Peyer's patch (tissue), 4 donors: ENCODE measurements at regions not wholly inside any gene's neighbourhood (a gene's known extent, or its start where the extent isn't known, plus 50 kb on each side); places are given as distances from the start of the nearest gene placed in this dataset.

Experiments
- DNase-seq, 3 donors: peaks; one replicate each; pipeline ENCODE4 v3.0.0-alpha.2; 2017 to 2019
- H3K27ac ChIP-seq, 4 donors: fragments of 200-600 bp; sonication (generic); one replicate each; pipeline ENCODE4 v1.5.1; 2016 to 2019
- H3K27me3 ChIP-seq, 2 donors: fragments of 200-600 bp; sonication (generic); one replicate each; pipeline ENCODE4 v1.5.1; 2019
- H3K36me3 ChIP-seq, 3 donors: fragments of 200-600 bp; sonication (generic); one replicate each; pipeline ENCODE4 v1.5.1; 2016 to 2019
- H3K4me1 ChIP-seq, 4 donors: fragments of 200-600 bp; sonication (generic); one replicate each; pipeline ENCODE4 v1.5.1; 2016 to 2019
- H3K4me3 ChIP-seq, 4 donors: fragments of 200-600 bp; sonication (generic); 1 replicate in 3 of 4; 2 replicates in 1 of 4; pipeline ENCODE4 v1.5.1; 2016 to 2019; ENCODE audit warnings: mild to moderate bottlenecking in 1 of 4
- H3K9me3 ChIP-seq, 4 donors: fragments of 200-600 bp; sonication (generic); one replicate each; pipeline ENCODE4 v1.5.1; 2016 to 2019; ENCODE audit warnings: mild to moderate bottlenecking in 1 of 4
- POLR2A ChIP-seq, 2 donors: fragments of 450-650 bp; IDR thresholded peaks; one replicate each; pipeline ENCODE4 v1.5.1; 2017; ENCODE audit warnings: antibody characterized with exemption in 2 of 2, mild to moderate bottlenecking in 2 of 2, moderate library complexity in 2 of 2
- TF ChIP-seq, protein P1 (sequence below), 6 experiments: fragments of 450-650 bp in 4 of 6; fragments of 200-600 bp in 2 of 6; sonication (generic) in 1 of 6; IDR thresholded peaks; one replicate each; pipeline ENCODE4 v1.5.1; 2017 to 2019; ENCODE audit warnings: antibody characterized with exemption in 6 of 6, mild to moderate bottlenecking in 3 of 6, moderate library complexity in 1 of 6

DNA sequence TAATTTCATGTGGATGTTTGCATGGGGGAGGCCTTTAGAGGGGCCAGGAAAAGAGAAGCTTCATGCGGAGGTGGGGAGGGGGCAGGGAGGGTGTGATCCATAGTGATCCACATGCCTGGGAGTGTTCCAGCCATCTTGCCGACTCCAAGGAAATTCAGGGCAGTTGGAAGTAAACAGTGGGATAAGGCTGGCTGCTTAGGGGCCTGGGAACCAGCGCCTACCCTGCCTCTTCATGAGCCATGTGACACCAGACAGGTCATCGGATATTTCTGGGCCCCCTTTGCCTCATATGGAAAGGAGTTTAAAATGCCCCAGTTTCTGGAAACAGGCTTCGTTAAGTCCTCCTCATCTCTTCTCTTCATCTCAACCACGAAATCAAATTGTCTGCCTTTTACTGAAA, 983.2 kb downstream of the BCL11B start:
- no peak for DNase-seq
- Histone ChIP-seq H3K36me3 (no peaks in the 10 kb centered on the region), H3K27me3 (no peaks in the 10 kb centered on the region), H3K4me1 (no peaks in the 10 kb centered on the region), H3K27ac (no peak overlapping the region), H3K4me3 (no peak overlapping the region), H3K9me3 (no peaks in the 10 kb centered on the region)
- TF ChIP-seq POLR2A (IDR thresholded peaks at IDR 0.05): no peak
- TF ChIP-seq, protein P1, sequence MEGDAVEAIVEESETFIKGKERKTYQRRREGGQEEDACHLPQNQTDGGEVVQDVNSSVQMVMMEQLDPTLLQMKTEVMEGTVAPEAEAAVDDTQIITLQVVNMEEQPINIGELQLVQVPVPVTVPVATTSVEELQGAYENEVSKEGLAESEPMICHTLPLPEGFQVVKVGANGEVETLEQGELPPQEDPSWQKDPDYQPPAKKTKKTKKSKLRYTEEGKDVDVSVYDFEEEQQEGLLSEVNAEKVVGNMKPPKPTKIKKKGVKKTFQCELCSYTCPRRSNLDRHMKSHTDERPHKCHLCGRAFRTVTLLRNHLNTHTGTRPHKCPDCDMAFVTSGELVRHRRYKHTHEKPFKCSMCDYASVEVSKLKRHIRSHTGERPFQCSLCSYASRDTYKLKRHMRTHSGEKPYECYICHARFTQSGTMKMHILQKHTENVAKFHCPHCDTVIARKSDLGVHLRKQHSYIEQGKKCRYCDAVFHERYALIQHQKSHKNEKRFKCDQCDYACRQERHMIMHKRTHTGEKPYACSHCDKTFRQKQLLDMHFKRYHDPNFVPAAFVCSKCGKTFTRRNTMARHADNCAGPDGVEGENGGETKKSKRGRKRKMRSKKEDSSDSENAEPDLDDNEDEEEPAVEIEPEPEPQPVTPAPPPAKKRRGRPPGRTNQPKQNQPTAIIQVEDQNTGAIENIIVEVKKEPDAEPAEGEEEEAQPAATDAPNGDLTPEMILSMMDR (IDR thresholded peaks at IDR 0.05): no peak

DNA sequence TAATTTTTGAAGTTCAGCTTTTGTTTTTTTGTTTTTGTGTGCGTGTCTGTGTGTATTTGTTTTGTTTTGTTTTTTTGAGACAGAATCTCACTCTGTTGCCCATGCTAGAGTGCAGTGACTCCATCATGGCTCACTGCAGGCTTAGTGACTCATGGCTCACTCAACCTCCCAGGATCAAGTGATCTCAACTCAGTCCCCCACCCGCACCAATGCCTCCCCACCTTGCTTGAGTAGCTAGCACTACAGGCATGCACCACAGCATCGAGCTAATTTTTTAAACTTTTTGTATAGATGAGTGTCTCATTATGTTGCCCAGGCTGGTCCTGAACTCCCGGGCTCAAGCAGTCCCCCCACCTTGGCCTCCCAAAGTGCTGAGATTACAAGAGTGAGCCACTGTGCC, 981.4 kb downstream of the BCL11B start:
- Histone ChIP-seq H3K27ac (no peak overlapping the region), H3K4me1 (no peaks in the 10 kb centered on the region), H3K27me3 (no peaks in the 10 kb centered on the region), H3K36me3 (no peaks in the 10 kb centered on the region), H3K9me3 (no peaks in the 10 kb centered on the region), H3K4me3 (no peak overlapping the region)
- no peak for DNase-seq
- TF ChIP-seq, protein P1 (IDR thresholded peaks at IDR 0.05): no peak
- TF ChIP-seq POLR2A (IDR thresholded peaks at IDR 0.05): no peak

DNA sequence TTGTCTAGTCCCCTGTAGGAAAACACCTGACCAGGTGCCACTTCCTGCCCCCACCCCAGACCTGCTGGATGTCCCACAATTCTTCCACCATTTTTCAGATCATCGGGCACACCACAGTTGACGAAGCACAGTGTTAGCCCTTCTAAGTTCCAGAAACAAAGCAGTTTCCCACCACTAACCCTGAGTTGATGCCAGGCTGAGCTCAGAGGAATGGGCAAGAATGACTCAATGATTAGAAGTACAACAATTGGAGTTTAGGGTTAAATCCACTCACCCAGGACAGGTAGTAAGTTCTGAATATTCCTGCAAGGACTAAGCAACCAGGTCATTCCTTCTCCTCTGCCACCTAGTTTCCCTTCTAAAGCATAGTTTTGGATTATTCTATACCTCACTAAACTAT, 979.8 kb downstream of the BCL11B start:
- TF ChIP-seq, protein P1 (IDR thresholded peaks at IDR 0.05): no peak
- no peak for TF ChIP-seq POLR2A (IDR thresholded peaks at IDR 0.05)
- Histone ChIP-seq H3K9me3 (no peaks in the 10 kb centered on the region), H3K27ac (no peak overlapping the region), H3K36me3 (no peaks in the 10 kb centered on the region), H3K27me3 (no peaks in the 10 kb centered on the region), H3K4me3 (no peak overlapping the region), H3K4me1 (no peaks in the 10 kb centered on the region)
- DNase-seq: no peak

DNA sequence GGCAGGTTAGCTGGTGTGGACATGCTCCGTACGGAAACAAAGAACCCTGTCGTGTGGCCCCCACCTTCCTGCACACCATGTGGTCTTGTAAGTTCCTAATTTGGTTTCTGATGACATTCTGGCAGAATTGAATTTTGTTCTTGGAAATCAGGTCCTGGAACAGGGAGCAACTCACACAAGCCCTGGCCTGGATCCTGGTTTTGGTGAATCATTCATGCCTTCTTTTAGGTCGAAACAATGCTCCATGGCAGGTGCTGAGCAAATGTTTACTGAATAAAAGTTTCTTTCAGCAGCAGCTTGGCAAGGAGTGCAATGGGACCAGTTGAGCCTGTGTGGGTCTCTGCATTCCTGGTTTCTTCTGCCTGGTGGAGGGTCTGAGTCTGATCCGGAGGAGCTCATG, 978.4 kb downstream of the BCL11B start:
- H3K4me1 ChIP-seq: no peaks in the 10 kb centered on the region
- no peaks in the 10 kb centered on the region for H3K27me3 ChIP-seq
- DNase-seq: no peak
- H3K36me3 ChIP-seq: no peaks in the 10 kb centered on the region
- H3K9me3 ChIP-seq: no peaks in the 10 kb centered on the region
- TF ChIP-seq, protein P1 (IDR thresholded peaks at IDR 0.05): no peak
- TF ChIP-seq POLR2A (IDR thresholded peaks at IDR 0.05): no peak
- no peak overlapping the region for H3K27ac ChIP-seq
- no peak overlapping the region for H3K4me3 ChIP-seq

DNA sequence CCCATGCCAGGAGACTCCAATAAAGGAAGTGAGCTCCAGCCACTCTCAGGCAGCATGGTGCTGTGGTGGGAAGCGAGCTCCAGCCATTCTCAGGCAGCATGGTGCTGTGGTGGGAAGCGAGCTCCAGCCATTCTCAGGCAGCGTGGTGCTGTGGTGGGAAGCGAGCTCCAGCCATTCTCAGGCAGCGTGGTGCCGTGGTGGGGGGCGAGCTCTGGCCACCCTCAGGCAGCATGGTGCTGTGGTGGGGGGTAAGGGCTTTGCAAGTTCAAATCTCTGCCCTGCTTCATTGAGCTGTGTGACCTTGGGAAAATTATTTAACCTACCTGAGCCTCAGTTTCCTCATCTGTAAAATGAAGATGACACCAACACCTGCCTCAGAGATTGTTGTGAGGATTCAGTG, 975.1 kb downstream of the BCL11B start:
- TF ChIP-seq POLR2A (IDR thresholded peaks at IDR 0.05): no peak
- TF ChIP-seq, protein P1 (IDR thresholded peaks at IDR 0.05): no peak

DNA sequence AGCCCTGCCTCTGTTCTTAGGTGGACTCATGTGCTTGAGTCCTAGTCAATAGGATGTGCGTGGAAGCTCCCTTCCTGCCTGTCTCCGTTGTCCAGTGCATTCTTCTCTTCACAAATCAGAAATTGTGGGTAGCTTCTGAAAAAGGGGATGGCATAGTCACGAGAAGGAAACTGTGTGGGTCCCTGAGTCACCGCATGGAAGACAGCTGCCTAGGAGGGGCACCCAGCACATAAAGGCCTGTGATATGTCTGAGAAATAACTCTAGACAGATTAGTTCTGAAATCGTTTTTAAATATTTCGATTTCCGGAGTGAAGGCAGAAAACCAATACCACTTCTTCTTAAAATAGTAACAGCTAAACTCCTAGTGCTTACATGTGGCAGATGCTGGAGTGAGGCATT, 974.4 kb downstream of the BCL11B start:
- Histone ChIP-seq H3K4me3 (no peak overlapping the region), H3K27ac (no peak overlapping the region), H3K4me1 (no peaks in the 10 kb centered on the region), H3K36me3 (no peaks in the 10 kb centered on the region), H3K27me3 (no peaks in the 10 kb centered on the region), H3K9me3 (no peaks in the 10 kb centered on the region)
- no peak for DNase-seq
- TF ChIP-seq, protein P1 (IDR thresholded peaks at IDR 0.05): no peak
- TF ChIP-seq POLR2A (IDR thresholded peaks at IDR 0.05): no peak

More for the DNA sequence above, 975.1 kb downstream of the BCL11B start:
- no peaks in the 10 kb centered on the region for H3K4me1 ChIP-seq
- no peak overlapping the region for H3K27ac ChIP-seq
- no peaks in the 10 kb centered on the region for H3K27me3 ChIP-seq
- H3K4me3 ChIP-seq: no peak overlapping the region
- DNase-seq: no peak
- H3K36me3 ChIP-seq: no peaks in the 10 kb centered on the region
- no peaks in the 10 kb centered on the region for H3K9me3 ChIP-seq
